HCT116 (cell line): ENCODE measurements at regions not wholly inside any gene's neighbourhood (a gene's known extent, or its start where the extent isn't known, plus 50 kb on each side); places are given as distances from the start of the nearest gene placed in this dataset.

Experiments used
- ATAC-seq: fragments of 200-7000 bp; cut with Tn5 transposase; 2 replicates; pipeline ENCODE4 v1.9.1; 2020; ENCODE audit warnings: mild to moderate bottlenecking, moderate library complexity
- BruUV-seq: library from RNA; stranded (reverse); fragments of 400-500 nt; replicated peaks from 2 replicates; lab custom pipeline; 2021; lab: Mats Ljungman, UMichigan
- CTCF ChIA-PET: fragments of 300-600 bp; sonication (Branson Sonifier 250); formaldehyde crosslinking; loops from one replicate; lab custom pipeline; 2021; ENCODE audit warnings: antibody characterized with exemption; lab: Charles Lee
- POLR2A ChIA-PET: fragments of 300-600, 350-600 bp; sonication (Branson Sonifier 250); formaldehyde crosslinking; loops from one replicate; lab custom pipeline; 2021; ENCODE audit warnings: antibody characterized with exemption; lab: Charles Lee
- RAD21 ChIA-PET, 2 experiments: fragments of 300-600 bp; sonication (Branson Sonifier 250); formaldehyde crosslinking; loops; one replicate each; lab custom pipeline; 2023; ENCODE audit warnings: low total read pairs in 2 of 2; ENCODE audit not compliant: uncharacterized antibody in 2 of 2, unreplicated experiment in 2 of 2, low non-redundant PET in 1 of 2; lab: Charles Lee
- DNase-seq: peaks from one replicate; pipeline ENCODE4 v3.0.0-alpha.2; 2010; ENCODE audit warnings: low read depth, low spot score
- H2AFZ ChIP-seq: fragments of 200-600 bp; shearing (Covaris generic), sonication (generic); 2 replicates; pipeline ENCODE4 v1.6.1; 2017; ENCODE audit warnings: low read depth, mixed run types, mixed read lengths, antibody characterized with exemption, low read length; ENCODE audit not compliant: poor library complexity, severe bottlenecking
- H3K27ac ChIP-seq: 2 replicates; pipeline ENCODE4 v1.5.1; 2012; ENCODE audit warnings: low read depth, low read length
- H3K27me3 ChIP-seq: fragments of 200-600 bp; sonication (generic); 2 replicates; pipeline ENCODE4 v1.6.1; 2016; ENCODE audit warnings: mixed run types, low read length, mixed read lengths; ENCODE audit not compliant: insufficient read depth
- H3K36me3 ChIP-seq, 2 experiments: fragments of 200-500 bp in 1 of 2; fragments of 200-600 bp in 1 of 2; sonication (Bioruptor generic) in 1 of 2; sonication (generic) in 1 of 2; 2 replicates each; pipeline versions ENCODE4 v1.5.1 to v1.6.1; 2014 to 2016; ENCODE audit warnings: low read length in 2 of 2, inconsistent platforms in 1 of 2, mixed read lengths in 1 of 2, mixed run types in 1 of 2; ENCODE audit not compliant: insufficient read depth in 2 of 2, control insufficient read depth in 1 of 2
- H3K4me1 ChIP-seq, 2 experiments: fragments of 200-600 bp in 1 of 2; sonication (generic) in 1 of 2; 2 replicates each; pipeline versions ENCODE4 v1.5.1 to v1.6.1; 2012 to 2017; ENCODE audit warnings: low read length in 2 of 2, inconsistent platforms in 1 of 2, mild to moderate bottlenecking in 1 of 2, mixed read lengths in 1 of 2, mixed run types in 1 of 2, moderate library complexity in 1 of 2; ENCODE audit not compliant: insufficient read depth in 2 of 2, control insufficient read depth in 1 of 2
- H3K4me2 ChIP-seq: fragments of 200-600 bp; sonication (generic); 2 replicates; pipeline ENCODE4 v1.6.1; 2017; ENCODE audit warnings: mixed run types, low read length, mixed read lengths
- H3K4me3 ChIP-seq, 2 experiments: fragments of 200-600 bp in 1 of 2; sonication (generic) in 1 of 2; replicated peaks in 1 of 2; 2 replicates each; pipeline ENCODE4 v1.5.1; 2011 to 2016; ENCODE audit warnings: low read length in 2 of 2, control low read depth in 1 of 2, low read depth in 1 of 2, mild to moderate bottlenecking in 1 of 2, mixed read lengths in 1 of 2, mixed run types in 1 of 2
- H3K79me2 ChIP-seq: fragments of 200-600 bp; sonication (generic); 2 replicates; pipeline ENCODE4 v1.6.1; 2017; ENCODE audit warnings: mild to moderate bottlenecking, mixed run types, low read length, moderate library complexity, mixed read lengths; ENCODE audit not compliant: insufficient read depth
- H3K9ac ChIP-seq: fragments of 200-600 bp; sonication (generic); 2 replicates; pipeline ENCODE4 v1.6.1; 2016; ENCODE audit warnings: low read length, mixed read lengths
- H3K9me2 ChIP-seq: fragments of 200-600 bp; sonication (generic), shearing (Covaris generic); 2 replicates; pipeline ENCODE4 v1.6.1; 2017; ENCODE audit warnings: mixed run types, mild to moderate bottlenecking, moderate library complexity; ENCODE audit not compliant: insufficient read depth
- H3K9me3 ChIP-seq, 2 experiments: fragments of 200-500 bp in 1 of 2; fragments of 200-600 bp in 1 of 2; sonication (Bioruptor generic) in 1 of 2; sonication (generic) in 1 of 2; 2 replicates each; pipeline ENCODE4 v1.6.1; 2014 to 2017; ENCODE audit warnings: low read length in 2 of 2, mixed read lengths in 2 of 2, inconsistent platforms in 1 of 2, low read depth in 1 of 2, mild to moderate bottlenecking in 1 of 2, mixed run types in 1 of 2, moderate library complexity in 1 of 2; ENCODE audit not compliant: control insufficient read depth in 1 of 2, insufficient read depth in 1 of 2
- H4K20me1 ChIP-seq: fragments of 200-600 bp; sonication (generic), shearing (Covaris generic); 2 replicates; pipeline ENCODE4 v1.6.1; 2017; ENCODE audit warnings: mixed run types, mild to moderate bottlenecking, moderate library complexity; ENCODE audit not compliant: insufficient read depth
- ATF3 ChIP-seq: IDR thresholded peaks from 2 replicates; pipeline ENCODE4 v1.6.1; 2012
- CBX3 ChIP-seq: IDR thresholded peaks from 2 replicates; pipeline ENCODE4 v1.6.1; 2012; ENCODE audit warnings: low read depth
- CEBPB ChIP-seq: IDR thresholded peaks from 2 replicates; pipeline ENCODE4 v1.6.1; 2012; ENCODE audit warnings: low read depth
- CTCF ChIP-seq, 3 experiments: fragments of 200-600 bp in 1 of 3; sonication (generic) in 1 of 3; IDR thresholded peaks in 2 of 3; conservative IDR thresholded peaks in 1 of 3; 2 replicates each; pipeline ENCODE4 v1.5.1; 2012 to 2017; ENCODE audit warnings: low read depth in 2 of 3, low read length in 2 of 3, antibody characterized with exemption in 1 of 3, borderline replicate concordance in 1 of 3, control low read depth in 1 of 3, mild to moderate bottlenecking in 1 of 3, mixed read lengths in 1 of 3, mixed run types in 1 of 3, moderate library complexity in 1 of 3; ENCODE audit not compliant: insufficient read depth in 1 of 3
- ELF1 ChIP-seq: IDR thresholded peaks from 2 replicates; pipeline ENCODE4 v1.6.1; 2012; ENCODE audit warnings: low read depth, borderline replicate concordance
- EZH2 ChIP-seq: fragments of 200-600 bp; sonication (generic); IDR thresholded peaks from 2 replicates; pipeline ENCODE4 v1.6.1; 2017; ENCODE audit warnings: antibody characterized with exemption, mixed run types
- EZH2phosphoT487 ChIP-seq: fragments of 200-600 bp; IDR thresholded peaks from 2 replicates; pipeline ENCODE4 v1.6.1; 2018; ENCODE audit warnings: antibody characterized with exemption, borderline replicate concordance
- FOSL1 ChIP-seq: IDR thresholded peaks from 2 replicates; pipeline ENCODE4 v1.6.1; 2012; ENCODE audit warnings: low read depth
- MAX ChIP-seq: IDR thresholded peaks from 2 replicates; pipeline ENCODE4 v1.6.1; 2012
- POLR2A ChIP-seq: IDR thresholded peaks from 2 replicates; pipeline ENCODE4 v1.7.0; 2011; ENCODE audit warnings: borderline replicate concordance; ENCODE audit not compliant: insufficient read depth, insufficient read length; ENCODE audit errors: extremely low read depth
- POLR2AphosphoS5 ChIP-seq: IDR thresholded peaks from 2 replicates; pipeline ENCODE4 v1.6.1; 2011; ENCODE audit warnings: mild to moderate bottlenecking, low read depth, low read length, moderate library complexity
- RAD21 ChIP-seq: IDR thresholded peaks from 2 replicates; pipeline ENCODE4 v1.6.1; 2012; ENCODE audit warnings: low read depth, mild to moderate bottlenecking
- SIN3A ChIP-seq: IDR thresholded peaks from 2 replicates; pipeline ENCODE4 v1.6.1; 2012; ENCODE audit warnings: low read depth
- TCF7L2 ChIP-seq: IDR thresholded peaks from 2 replicates; pipeline ENCODE4 v1.7.0; 2011; ENCODE audit warnings: borderline replicate concordance, inconsistent platforms; ENCODE audit not compliant: insufficient read depth, insufficient read length; ENCODE audit errors: extremely low read depth
- ZBTB33 ChIP-seq: IDR thresholded peaks from 2 replicates; pipeline ENCODE4 v1.6.1; 2011; ENCODE audit warnings: mild to moderate bottlenecking, low read length, moderate library complexity; ENCODE audit not compliant: insufficient replicate concordance; ENCODE audit errors: extremely low read depth
- ZNF274 ChIP-seq: fragments of 200-500 bp; sonication (Bioruptor generic); IDR thresholded peaks from 2 replicates; pipeline ENCODE4 v1.6.1; 2014; ENCODE audit warnings: mild to moderate bottlenecking, low read depth, low read length, inconsistent platforms
- intact Hi-C: fragments of 100-400 bp; cut with micrococcal nuclease; formaldehyde crosslinking; loops from 2 replicates; pipeline ENCODE4 v1.10.0; 2022

GRCh38 chr12:77489331-77489970, 341.2 kb upstream of the NAV3 start:
- no peak overlapping the region for H3K9ac ChIP-seq
- no peaks in the 10 kb centered on the region for H3K27me3 ChIP-seq
- H3K9me2 ChIP-seq, result no peaks in the 10 kb centered on the region
- H3K4me3 ChIP-seq, result no peak overlapping the region
- no peaks in the 10 kb centered on the region for H3K36me3 ChIP-seq
- H3K9me3 ChIP-seq, result no peaks in the 10 kb centered on the region
- no peak overlapping the region for H2AFZ ChIP-seq
- intact Hi-C loops, result no loop called here
- H3K79me2 ChIP-seq, result no peaks in the 10 kb centered on the region
- ChIA-PET RAD21 (no interaction called here), CTCF (no interaction called here), POLR2A (no interaction called here)
- no peak overlapping the region for H3K4me2 ChIP-seq
- H3K4me1 ChIP-seq, result no peaks in the 10 kb centered on the region
- DNase-seq (no peak), ATAC-seq (no peak)
- no peaks in the 10 kb centered on the region for H4K20me1 ChIP-seq
- TF ChIP-seq POLR2A (no peak), ELF1 (no peak), CBX3 (no peak), CTCF (IDR thresholded peaks at IDR 0.05 in 2 of 3, conservative IDR thresholded peaks at IDR 0.05 in 1 of 3; ENCODE audit: borderline replicate concordance in 1 of 3, insufficient read depth in 1 of 3, low read depth in 2 of 3, low read length in 2 of 3) (no peak), CEBPB (no peak), MAX (no peak), POLR2AphosphoS5 (no peak), EZH2 (no peak), FOSL1 (no peak), ZNF274 (no peak), RAD21 (no peak), SIN3A (no peak), ZBTB33 (no peak), EZH2phosphoT487 (no peak), ATF3 (no peak), TCF7L2 (no peak)
- H3K27ac ChIP-seq, result no peak overlapping the region
- no TSS peak for BruUV-seq
